Ascending aorta (tissue), 2 donors: ENCODE measurements at regions not wholly inside any gene's neighbourhood (a gene's known extent, or its start where the extent isn't known, plus 50 kb on each side); places are given as distances from the start of the nearest gene placed in this dataset.

ENCODE experiments used
- DNase-seq, 2 donors: peaks; one replicate each; pipeline ENCODE4 v3.0.0-alpha.2; 2019; ENCODE audit warnings: low spot score in 2 of 2
- H3K27ac ChIP-seq, 2 donors: fragments of 200-600 bp; sonication (generic); one replicate each; pipeline ENCODE4 v1.5.1; 2016 to 2017; ENCODE audit warnings: mild to moderate bottlenecking in 1 of 2
- H3K27me3 ChIP-seq: fragments of 200-600 bp; sonication (generic); one replicate; pipeline ENCODE4 v1.5.1; 2017
- H3K36me3 ChIP-seq, 2 donors: fragments of 200-600 bp; sonication (generic); one replicate each; pipeline ENCODE4 v1.5.1; 2016
- H3K4me1 ChIP-seq, 2 donors: fragments of 200-600 bp; sonication (generic); one replicate each; pipeline ENCODE4 v1.5.1; 2016 to 2017; ENCODE audit warnings: mild to moderate bottlenecking in 1 of 2
- H3K4me3 ChIP-seq, 2 donors: fragments of 200-600 bp; sonication (generic); one replicate each; pipeline ENCODE4 v1.5.1; 2016 to 2017; ENCODE audit warnings: mild to moderate bottlenecking in 1 of 2
- H3K9me3 ChIP-seq, 2 donors: fragments of 200-600 bp; sonication (generic); one replicate each; pipeline ENCODE4 v1.5.1; 2016
- CTCF ChIP-seq, 3 experiments: fragments of 200-600 bp in 2 of 3; fragments of 450-650 bp in 1 of 3; sonication (generic) in 2 of 3; IDR thresholded peaks; one replicate each; pipeline ENCODE4 v1.5.1; 2016 to 2019; ENCODE audit warnings: antibody characterized with exemption in 3 of 3, mild to moderate bottlenecking in 1 of 3, moderate library complexity in 1 of 3
- intact Hi-C: fragments of 100-400 bp; cut with DNase I; formaldehyde crosslinking; loops from one replicate; pipeline ENCODE4 v1.15.1; 2023

GRCh38 chr1:229030630-229031029 is 240.3 kb upstream of the RAB4A start:
- Histone ChIP-seq H3K27ac (no peak overlapping the region), H3K9me3 (no peaks in the 10 kb centered on the region), H3K4me1 (peaks cover 0 to 6% of the 10 kb centered on the region in 2 donors), H3K4me3 (no peak overlapping the region), H3K27me3 (no peaks in the 10 kb centered on the region), H3K36me3 (no peaks in the 10 kb centered on the region)
- intact Hi-C loops, result no loop called here
- no peak for TF ChIP-seq CTCF (IDR thresholded peaks at IDR 0.05)
- no peak for DNase-seq

- intact Hi-C loops, result no loop called here
- H3K4me1 ChIP-seq, result peaks cover 0 to 6% of the 10 kb centered on the region in 2 donors
- no peak overlapping the region for H3K27ac ChIP-seq
- H3K27me3 ChIP-seq, result no peaks in the 10 kb centered on the region
- H3K4me3 ChIP-seq, result no peak overlapping the region
- DNase-seq, result no peak
- no peak for TF ChIP-seq CTCF (IDR thresholded peaks at IDR 0.05)
- no peaks in the 10 kb centered on the region for H3K9me3 ChIP-seq
- no peaks in the 10 kb centered on the region for H3K36me3 ChIP-seq
Observed at GRCh38 chr1:229031061-229031460, 239.8 kb upstream of the RAB4A start.

- DNase-seq, result no peak
- Histone ChIP-seq H3K4me3 (no peak overlapping the region), H3K27ac (no peak overlapping the region), H3K9me3 (no peaks in the 10 kb centered on the region), H3K4me1 (peaks cover 0 to 6% of the 10 kb centered on the region in 2 donors), H3K27me3 (no peaks in the 10 kb centered on the region), H3K36me3 (no peaks in the 10 kb centered on the region)
- intact Hi-C loops, result no loop called here
- TF ChIP-seq CTCF (IDR thresholded peaks at IDR 0.05), result no peak
Observed at GRCh38 chr1:229031481-229032341, 239.2 kb upstream of the RAB4A start.

- TF ChIP-seq CTCF (IDR thresholded peaks at IDR 0.05), result no peak
- no peak overlapping the region for H3K4me3 ChIP-seq
- peaks cover 0 to 6% of the 10 kb centered on the region in 2 donors for H3K4me1 ChIP-seq
- no peaks in the 10 kb centered on the region for H3K9me3 ChIP-seq
- intact Hi-C loops, result no loop called here
- no peak for DNase-seq
- no peak overlapping the region for H3K27ac ChIP-seq
- no peaks in the 10 kb centered on the region for H3K36me3 ChIP-seq
- no peaks in the 10 kb centered on the region for H3K27me3 ChIP-seq
Observed at GRCh38 chr1:229032375-229032774, 238.5 kb upstream of the RAB4A start.

GRCh38 chr1:229033480-229033879 is 237.4 kb upstream of the RAB4A start:
- H3K9me3 ChIP-seq, result no peaks in the 10 kb centered on the region
- no peak for DNase-seq

More at GRCh38 chr1:229033480-229033879, 237.4 kb upstream of the RAB4A start:
- no peaks in the 10 kb centered on the region for H3K36me3 ChIP-seq
- peaks cover 0 to 6% of the 10 kb centered on the region in 2 donors for H3K4me1 ChIP-seq
- TF ChIP-seq CTCF (IDR thresholded peaks at IDR 0.05), result no peak
- intact Hi-C loops, result no loop called here
- H3K27me3 ChIP-seq, result no peaks in the 10 kb centered on the region
- no peak overlapping the region for H3K4me3 ChIP-seq
- H3K27ac ChIP-seq, result no peak overlapping the region
